GM19452 (cell line): ENCODE measurements at regions not wholly inside any gene's neighbourhood (a gene's known extent, or its start where the extent isn't known, plus 50 kb on each side); places are given as distances from the start of the nearest gene placed in this dataset.
"Not testable (repeated sequence)": the region's sequence is repeated elsewhere in the genome, so short reads cannot be mapped to it uniquely, and the experiment has no call there.

ENCODE experiments used
- ATAC-seq: cut with Tn5 transposase; IDR thresholded peaks from one replicate; pipeline ENCODE4 v1.9.1; 2021; ENCODE audit not compliant: unreplicated experiment

- ATAC-seq, result peak; percentile 100
Observed at GRCh38 chr1:223992456-223993246, 121.3 kb upstream of the FBXO28 start.

GRCh38 chr1:223991297-223991857, 122.5 kb upstream of the FBXO28 start:
- not testable (repeated sequence) for ATAC-seq

- ATAC-seq, result not testable (repeated sequence)
Observed at GRCh38 chr1:223961985-223962384, 116.2 kb upstream of the TP53BP2 start.

- ATAC-seq, result not testable (repeated sequence)
Observed at GRCh38 chr1:223952801-223953200, 107.1 kb upstream of the TP53BP2 start.

- not testable (repeated sequence) for ATAC-seq
Observed at GRCh38 chr1:223951551-223951950, 105.8 kb upstream of the TP53BP2 start.

- ATAC-seq, result not testable (repeated sequence)
Observed at GRCh38 chr1:223949944-223950343, 104.2 kb upstream of the TP53BP2 start.

- ATAC-seq, result not testable (repeated sequence)
Observed at GRCh38 chr1:223948041-223948440, 102.3 kb upstream of the TP53BP2 start.

- not testable (repeated sequence) for ATAC-seq
Observed at GRCh38 chr1:223936592-223936991, 90.8 kb upstream of the TP53BP2 start.

GRCh38 chr1:223931476-223931875, 85.7 kb upstream of the TP53BP2 start:
- not testable (repeated sequence) for ATAC-seq

GRCh38 chr1:223920805-223921204, 75.1 kb upstream of the TP53BP2 start:
- ATAC-seq, result not testable (repeated sequence)

- ATAC-seq, result not testable (repeated sequence)
Observed at GRCh38 chr1:223915476-223915875, 69.7 kb upstream of the TP53BP2 start.

- not testable (repeated sequence) for ATAC-seq
Observed at GRCh38 chr1:223913715-223914114, 68.0 kb upstream of the TP53BP2 start.

- not testable (repeated sequence) for ATAC-seq
Observed at GRCh38 chr1:223907943-223908587, 62.3 kb upstream of the TP53BP2 start.

GRCh38 chr1:223903221-223903620, 57.5 kb upstream of the TP53BP2 start:
- ATAC-seq, result not testable (repeated sequence)

- ATAC-seq, result not testable (repeated sequence)
Observed at GRCh38 chr1:223899775-223900174, 54.0 kb upstream of the TP53BP2 start.

GRCh38 chr1:223897097-223897496, 51.4 kb upstream of the TP53BP2 start:
- not testable (repeated sequence) for ATAC-seq

- ATAC-seq, result not testable (repeated sequence)
Observed at GRCh38 chr1:223895950-223896349, 50.2 kb upstream of the TP53BP2 start.
